ENCODE measurements at regions not wholly inside any gene's neighbourhood (a gene's known extent, or its start where the extent isn't known, plus 50 kb on each side); places are given as distances from the start of the nearest gene placed in this dataset.

DNA sequence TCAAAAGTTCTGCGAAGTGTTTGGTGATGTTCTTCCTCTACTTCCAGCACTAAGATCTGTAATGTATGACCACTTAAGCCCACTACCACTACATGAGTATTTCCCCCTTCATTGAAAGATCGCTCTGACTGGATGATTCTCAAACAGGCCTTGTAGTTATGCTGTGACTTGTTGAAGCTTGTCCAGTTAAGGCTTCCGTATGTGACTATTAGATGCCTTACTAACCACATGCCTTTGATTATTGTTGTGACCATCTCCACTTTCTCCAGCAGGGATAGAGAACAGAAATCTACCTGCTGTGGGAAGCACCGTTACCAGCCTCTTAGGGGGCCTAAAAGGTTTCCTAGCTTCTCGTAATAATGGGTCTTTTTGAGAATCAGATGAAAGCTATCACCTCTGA, 81.1 kb downstream of the NOC3L start:
- ChIA-PET CTCF (no interaction called here), POLR2A (no interaction called here)
- Mint-ChIP-seq H3K9me3 (no peaks in the 10 kb centered on the region), H3K4me3 (no peak overlapping the region), H3K4me1 (peaks cover 10% of the 10 kb centered on the region), H3K27me3 (peaks cover 28% of the 10 kb centered on the region), H3K36me3 (ENCODE audit: low read depth) (no peaks in the 10 kb centered on the region), H3K27ac (no peak overlapping the region)
- no peak for DNase-seq

DNA sequence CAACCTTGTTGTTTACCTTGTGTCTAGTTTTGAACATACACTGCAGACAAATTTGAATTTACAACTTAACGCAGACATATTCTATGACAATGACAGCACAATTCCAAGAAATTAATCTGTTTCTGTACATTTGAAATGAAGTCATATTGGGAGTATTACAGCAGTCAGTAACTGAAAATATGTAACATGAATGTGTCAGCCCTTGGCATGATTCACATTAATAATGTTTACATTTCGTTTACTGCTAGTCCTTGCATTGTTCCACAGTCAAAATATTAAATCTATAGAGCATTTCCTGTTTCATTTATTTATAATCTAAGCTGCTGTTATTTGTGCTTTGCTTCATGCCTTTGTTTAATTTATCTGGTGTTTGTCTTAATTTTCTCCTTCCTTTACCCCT, 80.4 kb downstream of the NOC3L start:
- no peak for DNase-seq
- Mint-ChIP-seq H3K4me1 (peaks cover 10% of the 10 kb centered on the region), H3K27me3 (peaks cover 30% of the 10 kb centered on the region), H3K27ac (no peak overlapping the region), H3K9me3 (no peaks in the 10 kb centered on the region), H3K36me3 (ENCODE audit: low read depth) (no peaks in the 10 kb centered on the region), H3K4me3 (no peak overlapping the region)
- ChIA-PET CTCF (interaction anchor here (1.0 kb wide), 1 partner anchor 37 kb away, joined by 3 read pairs; no protein-coding TSS in a partner anchor), POLR2A (no interaction called here)

Measured in activated CD4-positive, alpha-beta T cell treated with anti-CD3 and anti-CD28 coated beads, Interleukin-2, amount 10 ng/mL, durations not matched to agents 7 days and 5 days (primary cell).